GM18951 (cell line): ENCODE measurements at regions not wholly inside any gene's neighbourhood (a gene's known extent, or its start where the extent isn't known, plus 50 kb on each side); places are given as distances from the start of the nearest gene placed in this dataset.

Experiments
- POLR2A ChIP-seq: IDR thresholded peaks from 4 replicates; pipeline ENCODE4 v1.6.1; 2011; ENCODE audit warnings: mild to moderate bottlenecking; ENCODE audit not compliant: insufficient read length, insufficient read depth; ENCODE audit errors: extremely low read depth
- in situ Hi-C: fragments of 300-500 bp; cut with MboI; formaldehyde crosslinking; loops from one replicate; pipeline ENCODE4 v1.12.0; 2022; ENCODE audit warnings: low sequenced_read_pairs, mixed read lengths, inconsistent platforms; ENCODE audit not compliant: unreplicated experiment

- in situ Hi-C loops = no loop called here
- TF ChIP-seq POLR2A = no peak
Measured at GRCh38 chr4:10315638-10316037, 141.6 kb downstream of the ZNF518B start.

DNA sequence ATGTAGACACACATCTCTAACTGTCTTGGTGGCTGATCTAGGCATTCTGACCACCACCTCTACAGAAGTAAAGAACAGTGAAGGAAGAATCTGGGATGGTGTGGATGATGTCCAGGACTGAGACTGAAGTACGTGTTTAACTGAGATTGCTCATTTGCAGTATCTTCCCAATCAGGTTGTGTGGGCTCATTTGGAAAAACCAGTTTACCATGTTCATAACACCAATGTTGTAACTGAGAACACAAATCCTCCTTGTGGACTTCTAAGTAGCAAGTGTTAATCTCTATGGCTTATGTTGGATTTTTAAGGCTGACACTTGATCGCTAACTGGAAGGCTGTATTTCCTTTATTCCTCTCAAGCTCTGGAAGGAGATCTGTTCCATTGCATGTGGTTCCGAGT is 144.7 kb downstream of the ZNF518B start:
- in situ Hi-C loops = no loop called here
- TF ChIP-seq POLR2A = no peak

GRCh38 chr4:10311939-10312338 is 145.3 kb downstream of the ZNF518B start:
- in situ Hi-C loops = no loop called here
- TF ChIP-seq POLR2A = no peak

DNA sequence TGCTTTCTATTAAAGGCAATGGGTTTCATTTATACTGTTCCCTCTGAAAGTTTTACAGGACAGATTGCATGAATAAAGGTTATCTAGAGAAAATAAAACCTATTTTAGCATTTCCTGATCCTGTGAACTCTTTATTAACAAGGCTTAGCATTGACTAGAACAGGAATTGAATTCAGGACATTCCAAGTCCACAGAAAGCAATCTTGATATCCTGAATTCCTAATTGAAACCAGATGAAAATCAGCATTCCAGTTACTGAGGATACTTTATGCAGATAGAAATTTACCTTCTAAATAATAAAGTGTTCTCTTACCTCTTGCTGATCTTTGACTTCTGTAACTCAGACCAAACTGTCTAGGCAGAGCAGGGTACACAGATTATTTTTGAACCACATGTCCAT is 151.4 kb downstream of the ZNF518B start:
- TF ChIP-seq POLR2A = no peak
- in situ Hi-C loops = no loop called here

DNA sequence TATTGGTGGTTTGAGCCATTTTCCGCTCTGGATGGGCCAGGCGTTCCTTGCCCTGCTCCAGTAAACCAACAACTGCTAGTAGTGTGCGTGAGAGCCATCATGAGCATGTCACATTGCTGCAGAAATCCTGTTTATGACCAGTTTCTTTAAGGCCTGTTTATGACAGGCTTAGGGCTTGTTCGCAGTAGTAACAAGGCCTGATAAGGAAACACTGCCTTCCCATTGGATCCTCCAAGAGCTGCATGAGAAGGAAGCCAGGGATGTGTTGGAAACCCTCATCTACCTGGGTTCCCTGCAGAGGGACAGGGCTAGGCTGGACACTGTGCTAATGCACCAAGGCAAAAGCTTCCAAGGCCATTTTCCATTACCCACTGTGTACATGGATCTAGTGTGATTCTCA is 153.9 kb downstream of the ZNF518B start:
- no peak for TF ChIP-seq POLR2A
- in situ Hi-C loops = no loop called here

- in situ Hi-C loops = no loop called here
- no peak for TF ChIP-seq POLR2A
Measured at GRCh38 chr4:10302096-10302495, 155.1 kb downstream of the ZNF518B start.

DNA sequence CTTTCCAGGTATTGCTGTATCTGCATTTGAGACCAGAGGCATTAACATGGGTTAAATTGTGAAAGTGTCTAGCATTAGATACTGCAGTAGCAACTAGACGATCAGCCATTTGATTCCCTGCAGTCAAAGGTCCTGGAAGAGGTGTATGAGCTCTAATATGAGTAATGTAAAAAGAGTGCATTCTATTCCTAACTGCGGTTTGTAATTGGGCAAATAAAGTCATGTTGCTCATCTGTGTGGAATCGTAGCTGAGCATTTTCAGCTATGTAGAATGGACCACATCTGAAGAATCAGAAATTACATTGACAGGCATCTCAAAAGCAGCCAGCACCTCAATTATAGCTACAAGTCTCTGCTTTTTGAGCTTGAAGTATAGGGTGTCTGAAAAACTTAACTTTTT is 157.6 kb downstream of the ZNF518B start:
- TF ChIP-seq POLR2A = no peak
- in situ Hi-C loops = no loop called here

DNA sequence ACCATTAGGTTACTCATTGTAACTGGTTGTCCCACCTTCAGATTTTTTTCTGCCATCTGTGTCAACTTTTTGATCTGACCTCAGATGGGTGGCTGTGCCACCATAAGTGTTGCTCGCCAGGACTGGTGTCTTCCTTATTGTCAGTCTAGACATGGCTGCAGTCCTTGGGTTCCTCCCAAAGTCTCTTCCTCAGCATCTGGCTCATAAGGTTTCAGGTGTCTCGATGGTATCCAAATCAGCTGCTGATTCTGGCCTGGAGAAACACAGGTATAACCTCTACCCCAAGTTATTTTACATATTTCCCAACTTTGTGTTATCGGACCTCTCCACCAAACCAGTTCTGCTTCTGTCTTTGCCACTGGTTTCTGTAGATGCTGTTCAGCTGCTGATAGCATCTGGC is 158.5 kb downstream of the ZNF518B start:
- in situ Hi-C loops = no loop called here
- no peak for TF ChIP-seq POLR2A

DNA sequence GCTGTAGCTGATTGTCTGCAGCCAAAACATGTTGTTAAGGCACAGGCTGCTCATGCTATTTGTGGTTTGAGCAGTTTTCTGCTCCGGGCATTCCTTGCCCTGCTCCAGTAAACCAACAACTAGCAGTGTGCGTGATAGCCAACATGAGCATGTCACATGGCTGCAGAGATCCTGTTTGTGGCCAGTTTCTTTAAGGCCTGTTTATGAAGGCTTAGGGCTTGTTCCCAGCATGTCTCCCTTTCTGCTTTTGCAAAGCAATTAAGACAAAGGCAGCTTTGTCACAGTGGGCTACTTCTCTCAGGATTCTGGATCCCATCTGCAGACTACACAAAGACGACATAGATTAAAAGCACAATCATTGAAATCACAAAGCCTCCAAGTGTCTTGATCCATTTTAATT is 160.5 kb downstream of the ZNF518B start:
- no peak for TF ChIP-seq POLR2A
- in situ Hi-C loops = no loop called here

GRCh38 chr4:10295301-10295700 is 161.9 kb downstream of the ZNF518B start:
- TF ChIP-seq POLR2A = no peak
- in situ Hi-C loops = no loop called here

GRCh38 chr4:10289538-10289906 is 167.7 kb downstream of the ZNF518B start:
- TF ChIP-seq POLR2A = no peak
- in situ Hi-C loops = no loop called here

DNA sequence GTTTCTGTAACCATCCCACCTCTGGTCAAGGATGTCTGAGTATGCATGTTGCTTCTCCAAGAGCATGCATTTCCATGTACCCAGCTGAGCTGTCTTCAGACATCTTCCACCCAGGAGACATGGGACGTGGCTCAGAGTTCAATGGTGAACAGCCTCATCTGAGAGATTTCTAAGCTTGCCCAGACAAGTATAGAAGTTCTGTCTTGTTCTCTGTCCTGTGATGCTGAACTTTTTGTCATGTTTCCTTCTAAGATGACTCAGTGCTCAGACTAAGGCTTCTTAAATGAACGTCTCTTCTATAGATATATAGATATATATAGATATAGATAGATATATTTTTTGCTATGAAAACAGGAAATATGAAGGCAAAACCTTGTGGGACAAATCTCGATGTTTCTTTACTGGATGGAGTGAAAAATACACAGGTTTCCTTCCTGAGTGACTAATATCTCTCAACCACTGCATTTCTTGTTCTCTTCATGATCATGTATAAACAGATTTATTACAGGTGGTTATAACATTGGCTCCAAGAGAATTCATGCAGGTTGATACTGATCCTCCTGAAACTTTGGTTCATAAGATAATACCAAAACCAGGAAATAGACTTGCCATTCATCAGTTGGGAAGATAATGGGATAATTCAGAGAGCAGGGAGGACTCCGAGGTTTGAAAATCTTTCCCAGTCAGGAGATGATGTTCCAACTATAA is 168.2 kb downstream of the ZNF518B start:
- in situ Hi-C loops = no loop called here
- TF ChIP-seq POLR2A = no peak

GRCh38 chr4:10285028-10285427 is 168.4 kb upstream of the WDR1 start:
- in situ Hi-C loops = no loop called here

GRCh38 chr4:10283761-10284160 is 167.2 kb upstream of the WDR1 start:
- in situ Hi-C loops = no loop called here
- TF ChIP-seq POLR2A = no peak

More at GRCh38 chr4:10285028-10285427, 168.4 kb upstream of the WDR1 start:
- no peak for TF ChIP-seq POLR2A

DNA sequence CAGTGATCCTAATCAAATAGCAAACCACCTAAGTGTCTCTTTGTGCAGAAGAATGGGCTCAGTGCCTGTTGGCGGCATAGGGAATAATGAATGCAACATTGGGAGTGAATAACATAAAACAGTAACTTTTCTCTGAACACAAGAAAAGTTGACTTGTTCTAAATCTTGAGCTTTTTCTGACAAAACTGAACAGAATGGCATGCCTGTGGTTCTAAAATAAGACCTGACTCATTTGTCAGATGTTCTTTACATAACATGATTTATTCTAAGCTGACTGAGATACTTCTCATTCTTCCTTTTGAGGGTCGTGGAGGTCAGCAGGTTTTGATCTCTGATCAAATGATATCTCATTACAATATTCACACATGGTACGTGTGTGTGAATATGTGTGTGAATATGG is 165.4 kb upstream of the WDR1 start:
- TF ChIP-seq POLR2A = no peak
- in situ Hi-C loops = no loop called here
